K562 (cell line): ENCODE measurements at regions not wholly inside any gene's neighbourhood (a gene's known extent, or its start where the extent isn't known, plus 50 kb on each side); places are given as distances from the start of the nearest gene placed in this dataset.

Source experiments
- ATAC-seq: fragments of 200-7000 bp; cut with Tn5 transposase; 3 replicates; pipeline ENCODE4 v1.9.1; 2020; ENCODE audit warnings: moderate library complexity
- BruUV-seq: library from RNA; stranded (reverse); fragments of 400-500 nt; replicated peaks from 2 replicates; lab custom pipeline; 2021; lab: Mats Ljungman, UMichigan
- CTCF ChIA-PET: fragments of 300-600 bp; formaldehyde crosslinking; extraction: SDS; loops from one replicate; lab custom pipeline; 2021; ENCODE audit warnings: low intra/inter-chr PET ratio; lab: Yijun Ruan, JAX
- POLR2A ChIA-PET: fragments of 300-600, 350-650 bp; sonication (Branson Sonifier 250); formaldehyde crosslinking; extraction: SDS; loops from one replicate; lab custom pipeline; 2021; ENCODE audit warnings: antibody characterized with exemption, inconsistent platforms; lab: Yijun Ruan, JAX
- DNase-seq, 4 experiments: peaks; one replicate each; pipeline versions ENCODE4 v3.0.0 to v3.0.0-alpha.2; 2011 to 2018; ENCODE audit warnings: low spot score in 3 of 4, mixed read lengths in 3 of 4; ENCODE audit errors: extremely low read depth in 1 of 4
- FAIRE-seq: peaks from 2 replicates; lab custom pipeline; 2011; peaks lifted over from hg19 to GRCh38; lab: Jason Lieb, UNC
- H2AFZ ChIP-seq: 2 replicates; pipeline ENCODE4 v1.6.0; 2011; ENCODE audit warnings: low read depth, low read length, control low read depth, inconsistent platforms
- H3K27ac ChIP-seq: fragments of 200-600 bp; 3 replicates; pipeline ENCODE4 v1.8.0; 2011; ENCODE audit warnings: low read depth, mild to moderate bottlenecking, control low read depth, inconsistent platforms, low read length, moderate library complexity, mixed read lengths; ENCODE audit errors: extremely low read depth
- H3K27me3 ChIP-seq, 2 experiments: fragments of 300-600 bp in 1 of 2; 2 replicates in 1 of 2; 3 replicates in 1 of 2; pipeline versions ENCODE4 v1.6.0 to v1.8.0; 2011; ENCODE audit warnings: inconsistent platforms in 2 of 2, low read length in 2 of 2, mild to moderate bottlenecking in 1 of 2, mixed read lengths in 1 of 2, moderate library complexity in 1 of 2; ENCODE audit not compliant: control insufficient read depth in 2 of 2, insufficient read depth in 2 of 2
- H3K36me3 ChIP-seq: fragments of 300-600 bp; 3 replicates; pipeline ENCODE4 v1.8.0; 2011; ENCODE audit warnings: mild to moderate bottlenecking, low read length, inconsistent platforms; ENCODE audit not compliant: control insufficient read depth, insufficient read depth
- H3K4me1 ChIP-seq, 2 experiments: fragments of 200-600 bp in 1 of 2; replicated peaks in 1 of 2; 2 replicates in 1 of 2; 3 replicates in 1 of 2; pipeline versions ENCODE4 v1.5.1 to v1.8.0; 2011; ENCODE audit warnings: inconsistent platforms in 2 of 2, low read length in 2 of 2, mild to moderate bottlenecking in 1 of 2, mixed read lengths in 1 of 2, moderate library complexity in 1 of 2; ENCODE audit not compliant: control insufficient read depth in 2 of 2, insufficient read depth in 2 of 2
- H3K4me2 ChIP-seq: 2 replicates; pipeline ENCODE4 v1.6.1; 2011; ENCODE audit warnings: low read length, control low read depth, inconsistent platforms, mixed read lengths; ENCODE audit not compliant: insufficient read depth
- H3K4me3 ChIP-seq: fragments of 200-600 bp; sonication (generic), shearing (Covaris generic); 2 replicates; pipeline ENCODE4 v1.5.1; 2016; ENCODE audit warnings: control low read depth, inconsistent platforms
- H3K79me2 ChIP-seq: fragments of 200-600 bp; 3 replicates; pipeline ENCODE4 v1.8.0; 2011; ENCODE audit warnings: low read length, inconsistent platforms; ENCODE audit not compliant: control insufficient read depth, insufficient read depth
- H3K9ac ChIP-seq, 2 experiments: 2 replicates each; pipeline versions ENCODE4 v1.6.0 to v1.6.1; 2011; ENCODE audit warnings: low read depth in 2 of 2, low read length in 2 of 2, control low read depth in 1 of 2, inconsistent platforms in 1 of 2, mild to moderate bottlenecking in 1 of 2, mixed read lengths in 1 of 2; ENCODE audit not compliant: insufficient read depth in 1 of 2
- H3K9me1 ChIP-seq: one replicate; pipeline ENCODE4 v1.6.0; 2011; ENCODE audit warnings: inconsistent platforms, mild to moderate bottlenecking, low read length, moderate library complexity; ENCODE audit not compliant: control insufficient read depth, insufficient read depth
- H3K9me3 ChIP-seq: replicated peaks from 2 replicates; pipeline ENCODE4 v1.5.1; 2011; ENCODE audit warnings: low read depth, low read length, inconsistent platforms; ENCODE audit not compliant: control insufficient read depth, insufficient read depth
- H4K20me1 ChIP-seq: replicated peaks from 2 replicates; pipeline ENCODE4 v1.6.1; 2011; ENCODE audit warnings: low read length, inconsistent platforms, mixed read lengths; ENCODE audit not compliant: control insufficient read depth, insufficient read depth
- SP1 ChIP-seq: sonication (generic); formaldehyde crosslinking; IDR thresholded peaks from 2 replicates; pipeline ENCODE4 v1.8.1; 2022; ENCODE audit warnings: mild to moderate bottlenecking, missing genetic modification reagents
- WGBS: fragments of 100-300 bp; shearing (Covaris generic); methylation state at CpG from one replicate; pipeline ENCODE4 v1.1.6; 2016; ENCODE audit warnings: low coverage, mixed read lengths; ENCODE audit not compliant: insufficient coverage; ENCODE audit errors: missing lambda C conversion rate; 5-methylcytosine and 5-hydroxymethylcytosine counted together
- in situ Hi-C: fragments of 300-500 bp; cut with MboI; formaldehyde crosslinking; loops from 4 replicates; pipeline ENCODE4 v1.15.0; 2018; ENCODE audit warnings: inconsistent platforms, mixed read lengths
- intact Hi-C: fragments of 100-400 bp; cut with micrococcal nuclease; formaldehyde crosslinking; loops from 2 replicates; pipeline ENCODE4 v1.14.2; 2022
- TF ChIP-seq, protein P1 (sequence below), 2 experiments: fragments of 450-650 bp; IDR thresholded peaks; 2 replicates each; pipeline ENCODE4 v1.6.1; 2018; ENCODE audit warnings: mild to moderate bottlenecking in 2 of 2, low read depth in 1 of 2; ENCODE audit not compliant: partially characterized antibody in 2 of 2

DNA sequence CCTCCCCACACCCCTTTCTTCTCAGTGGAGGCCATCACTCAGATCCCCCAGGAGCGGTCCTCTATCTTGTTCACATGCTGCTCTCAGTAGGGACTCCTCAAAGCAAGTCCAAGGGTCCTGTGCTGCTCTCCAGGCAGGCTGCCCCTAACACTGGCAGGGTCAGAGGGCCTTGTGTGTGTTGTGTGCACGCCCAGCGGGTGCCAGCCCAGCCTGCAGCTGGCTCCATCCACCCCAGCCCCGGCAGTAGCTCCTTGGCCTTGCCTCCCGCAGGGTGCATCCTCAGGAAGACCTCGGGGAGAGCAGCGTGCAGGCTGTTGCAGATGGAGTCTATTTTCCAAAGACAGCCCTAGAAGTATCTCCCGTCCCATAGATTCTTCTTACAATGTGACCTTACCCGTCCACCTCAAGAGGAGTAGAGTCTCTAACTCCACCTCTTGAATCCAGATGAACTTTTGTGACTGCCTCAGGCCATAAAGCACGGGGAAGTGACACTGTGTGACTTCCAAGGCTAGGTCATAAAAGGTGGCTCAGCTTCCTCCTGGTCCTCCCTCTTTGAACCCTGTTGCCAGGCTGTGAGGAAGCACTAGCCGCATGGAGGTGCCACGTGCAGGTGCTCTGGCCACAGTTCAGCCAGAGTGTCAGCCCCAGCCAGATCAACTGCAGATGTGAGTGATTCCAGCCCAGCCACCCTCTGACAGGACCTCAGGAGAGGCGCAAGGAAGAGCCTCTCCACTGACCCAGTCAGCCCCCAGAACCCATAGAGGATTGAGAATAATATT is 531.6 kb downstream of the SHQ1 start:
- in situ Hi-C loops: no loop called here

More for the DNA sequence above, 531.6 kb downstream of the SHQ1 start:
- no peak overlapping the region for H3K27ac ChIP-seq
- H3K79me2 ChIP-seq: no peaks in the 10 kb centered on the region
- no peaks in the 10 kb centered on the region for H3K36me3 ChIP-seq
- H3K4me2 ChIP-seq: no peak overlapping the region
- CTCF ChIA-PET: no interaction called here
- ATAC-seq (no peak), DNase-seq (no peak), FAIRE-seq (no peak)
- no peaks in the 10 kb centered on the region for H3K27me3 ChIP-seq
- intact Hi-C loops: no loop called here
- H4K20me1 ChIP-seq: no peaks in the 10 kb centered on the region
- 80% methylated on average over 11 of the region's 13 CpGs for WGBS
- no peak for TF ChIP-seq SP1 (CRISPR knock-in tag)
- TF ChIP-seq, protein P1, sequence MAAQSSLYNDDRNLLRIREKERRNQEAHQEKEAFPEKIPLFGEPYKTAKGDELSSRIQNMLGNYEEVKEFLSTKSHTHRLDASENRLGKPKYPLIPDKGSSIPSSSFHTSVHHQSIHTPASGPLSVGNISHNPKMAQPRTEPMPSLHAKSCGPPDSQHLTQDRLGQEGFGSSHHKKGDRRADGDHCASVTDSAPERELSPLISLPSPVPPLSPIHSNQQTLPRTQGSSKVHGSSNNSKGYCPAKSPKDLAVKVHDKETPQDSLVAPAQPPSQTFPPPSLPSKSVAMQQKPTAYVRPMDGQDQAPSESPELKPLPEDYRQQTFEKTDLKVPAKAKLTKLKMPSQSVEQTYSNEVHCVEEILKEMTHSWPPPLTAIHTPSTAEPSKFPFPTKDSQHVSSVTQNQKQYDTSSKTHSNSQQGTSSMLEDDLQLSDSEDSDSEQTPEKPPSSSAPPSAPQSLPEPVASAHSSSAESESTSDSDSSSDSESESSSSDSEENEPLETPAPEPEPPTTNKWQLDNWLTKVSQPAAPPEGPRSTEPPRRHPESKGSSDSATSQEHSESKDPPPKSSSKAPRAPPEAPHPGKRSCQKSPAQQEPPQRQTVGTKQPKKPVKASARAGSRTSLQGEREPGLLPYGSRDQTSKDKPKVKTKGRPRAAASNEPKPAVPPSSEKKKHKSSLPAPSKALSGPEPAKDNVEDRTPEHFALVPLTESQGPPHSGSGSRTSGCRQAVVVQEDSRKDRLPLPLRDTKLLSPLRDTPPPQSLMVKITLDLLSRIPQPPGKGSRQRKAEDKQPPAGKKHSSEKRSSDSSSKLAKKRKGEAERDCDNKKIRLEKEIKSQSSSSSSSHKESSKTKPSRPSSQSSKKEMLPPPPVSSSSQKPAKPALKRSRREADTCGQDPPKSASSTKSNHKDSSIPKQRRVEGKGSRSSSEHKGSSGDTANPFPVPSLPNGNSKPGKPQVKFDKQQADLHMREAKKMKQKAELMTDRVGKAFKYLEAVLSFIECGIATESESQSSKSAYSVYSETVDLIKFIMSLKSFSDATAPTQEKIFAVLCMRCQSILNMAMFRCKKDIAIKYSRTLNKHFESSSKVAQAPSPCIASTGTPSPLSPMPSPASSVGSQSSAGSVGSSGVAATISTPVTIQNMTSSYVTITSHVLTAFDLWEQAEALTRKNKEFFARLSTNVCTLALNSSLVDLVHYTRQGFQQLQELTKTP (IDR thresholded peaks at IDR 0.05; ENCODE audit: low read depth in 1 of 2, partially characterized antibody in 2 of 2): peak in 1 of 2 experiments; percentile 58
- H3K9me1 ChIP-seq: no peaks in the 10 kb centered on the region
- POLR2A ChIA-PET: no interaction called here
- H3K9ac ChIP-seq: peak overlapping the region in 1 of 2 experiments; percentile 69; a peak in 1 of 4 replicates
- peak overlapping the region; percentile 51; the same call in 1 of the 2 replicates for H2AFZ ChIP-seq
- no TSS peak for BruUV-seq
- no peak overlapping the region for H3K4me3 ChIP-seq
- no peaks in the 10 kb centered on the region for H3K9me3 ChIP-seq
- peaks cover 28 to 40% of the 10 kb centered on the region in 2 experiments for H3K4me1 ChIP-seq
